IMR-90 (cell line): ENCODE measurements at regions not wholly inside any gene's neighbourhood (a gene's known extent, or its start where the extent isn't known, plus 50 kb on each side); places are given as distances from the start of the nearest gene placed in this dataset.

Experiments used
- ATAC-seq: fragments of 200-7000 bp; cut with Tn5 transposase; 2 replicates; pipeline ENCODE4 v1.9.1; 2020; ENCODE audit warnings: low read depth, mild to moderate bottlenecking, moderate library complexity
- BruUV-seq: library from RNA; stranded (reverse); fragments of 400-500 nt; replicated peaks from 2 replicates; lab custom pipeline; 2021; lab: Mats Ljungman, UMichigan
- CTCF ChIA-PET: fragments of 300-600 bp; formaldehyde crosslinking; extraction: SDS; loops from one replicate; lab custom pipeline; 2021; ENCODE audit warnings: antibody characterized with exemption; lab: Yijun Ruan, JAX
- POLR2A ChIA-PET: fragments of 300-600 bp; sonication (Branson Sonifier 250); formaldehyde crosslinking; loops from one replicate; lab custom pipeline; 2022; ENCODE audit warnings: antibody characterized with exemption; ENCODE audit not compliant: unreplicated experiment; lab: Charles Lee
- DNase-seq: peaks from one replicate; pipeline ENCODE4 v3.0.0; 2013
- H2AFZ ChIP-seq: replicated peaks from 2 replicates; pipeline ENCODE3; 2013; ENCODE audit warnings: low read length, mild to moderate bottlenecking; ENCODE audit not compliant: poor library complexity
- H2AK5ac ChIP-seq: 2 replicates; pipeline ENCODE4 v1.6.1; 2013; ENCODE audit warnings: low read depth, low read length, inconsistent platforms
- H2AK9ac ChIP-seq: replicated peaks from 2 replicates; pipeline ENCODE3; 2013; ENCODE audit warnings: mild to moderate bottlenecking, low read depth, low read length, moderate library complexity; ENCODE audit not compliant: poor library complexity
- H2BK120ac ChIP-seq: 2 replicates; pipeline ENCODE4 v1.6.1; 2013; ENCODE audit warnings: low read depth, low read length, inconsistent platforms
- H2BK15ac ChIP-seq: 3 replicates; pipeline ENCODE4 v1.6.1; 2013; ENCODE audit warnings: low read depth, low read length, inconsistent platforms
- H2BK20ac ChIP-seq: 2 replicates; pipeline ENCODE4 v1.6.1; 2013; ENCODE audit warnings: low read depth, mild to moderate bottlenecking, inconsistent platforms, low read length, moderate library complexity
- H2BK5ac ChIP-seq: 2 replicates; pipeline ENCODE4 v1.6.1; 2013; ENCODE audit warnings: mild to moderate bottlenecking, low read depth, low read length, inconsistent platforms; ENCODE audit not compliant: poor library complexity, severe bottlenecking
- H3K14ac ChIP-seq: replicated peaks from 2 replicates; pipeline ENCODE4 v1.6.1; 2013; ENCODE audit warnings: low read depth, low read length, inconsistent platforms
- H3K18ac ChIP-seq: 2 replicates; pipeline ENCODE4 v1.6.1; 2013; ENCODE audit warnings: low read depth, low read length, control low read depth
- H3K23ac ChIP-seq: 2 replicates; pipeline ENCODE4 v1.6.1; 2013; ENCODE audit warnings: low read depth, low read length, inconsistent platforms
- H3K27ac ChIP-seq: 2 replicates; pipeline ENCODE4 v1.5.1; 2013; ENCODE audit warnings: mild to moderate bottlenecking, control low read depth, low read length; ENCODE audit not compliant: insufficient read depth
- H3K27me3 ChIP-seq: 2 replicates; pipeline ENCODE4 v1.6.1; 2013; ENCODE audit warnings: low read length; ENCODE audit not compliant: control insufficient read depth, insufficient read depth
- H3K36me3 ChIP-seq: 2 replicates; pipeline ENCODE4 v1.6.1; 2013; ENCODE audit warnings: low read length, mixed read lengths; ENCODE audit not compliant: control insufficient read depth, insufficient read depth
- H3K4ac ChIP-seq: 2 replicates; pipeline ENCODE4 v1.6.1; 2013; ENCODE audit warnings: low read depth, low read length, inconsistent platforms
- H3K4me1 ChIP-seq: 2 replicates; pipeline ENCODE4 v1.6.1; 2013; ENCODE audit warnings: low read length, mixed read lengths; ENCODE audit not compliant: control insufficient read depth, insufficient read depth
- H3K4me2 ChIP-seq: 2 replicates; pipeline ENCODE4 v1.6.1; 2013; ENCODE audit warnings: low read depth, mild to moderate bottlenecking, control low read depth, low read length, moderate library complexity
- H3K4me3 ChIP-seq: 2 replicates; pipeline ENCODE4 v1.5.1; 2013; ENCODE audit warnings: low read depth, mild to moderate bottlenecking, control low read depth, low read length, moderate library complexity; ENCODE audit not compliant: insufficient read depth
- H3K56ac ChIP-seq: 2 replicates; pipeline ENCODE4 v1.6.1; 2013; ENCODE audit warnings: low read length, inconsistent platforms; ENCODE audit not compliant: insufficient read depth; ENCODE audit errors: extremely low read depth
- H3K79me1 ChIP-seq, 2 experiments: 2 replicates each; pipeline ENCODE4 v1.6.1; 2013; ENCODE audit warnings: low read length in 2 of 2, inconsistent platforms in 1 of 2, low read depth in 1 of 2
- H3K9ac ChIP-seq: 2 replicates; pipeline ENCODE4 v1.6.1; 2013; ENCODE audit warnings: low read depth, low read length, control low read depth
- H3K9me1 ChIP-seq: 2 replicates; pipeline ENCODE4 v1.6.1; 2013; ENCODE audit warnings: low read length, inconsistent platforms; ENCODE audit not compliant: insufficient read depth
- H3K9me3 ChIP-seq: 2 replicates; pipeline ENCODE4 v1.6.1; 2013; ENCODE audit warnings: low read length; ENCODE audit not compliant: control insufficient read depth, insufficient read depth
- H4K20me1 ChIP-seq: 2 replicates; pipeline ENCODE4 v1.6.1; 2013; ENCODE audit warnings: low read length, inconsistent platforms; ENCODE audit not compliant: insufficient read depth
- H4K5ac ChIP-seq: 2 replicates; pipeline ENCODE4 v1.6.1; 2013; ENCODE audit warnings: mild to moderate bottlenecking, low read depth, low read length, control low read depth
- H4K8ac ChIP-seq, 2 experiments: 2 replicates each; pipeline ENCODE4 v1.6.1; 2013; ENCODE audit warnings: low read depth in 2 of 2, low read length in 2 of 2, control low read depth in 1 of 2, inconsistent platforms in 1 of 2
- H4K91ac ChIP-seq: 2 replicates; pipeline ENCODE4 v1.6.1; 2013; ENCODE audit warnings: low read depth, low read length, inconsistent platforms; ENCODE audit not compliant: insufficient read depth
- BHLHE40 ChIP-seq: fragments of 150-350 bp; IDR thresholded peaks from 2 replicates; pipeline ENCODE4 v1.6.1; 2016; ENCODE audit warnings: mild to moderate bottlenecking, low read depth, low read length
- CEBPB ChIP-seq: IDR thresholded peaks from 2 replicates; pipeline ENCODE4 v1.6.1; 2012; ENCODE audit warnings: low read depth, low read length, improper control_type of control experiment
- CHD1 ChIP-seq: IDR thresholded peaks from 2 replicates; pipeline ENCODE4 v1.6.1; 2012; ENCODE audit warnings: low read depth, low read length, improper control_type of control experiment
- FOS ChIP-seq: fragments of 150-350 bp; IDR thresholded peaks from 2 replicates; pipeline ENCODE4 v1.6.1; 2016; ENCODE audit warnings: low read depth, low read length
- MAFK ChIP-seq: IDR thresholded peaks from 2 replicates; pipeline ENCODE4 v1.6.1; 2012; ENCODE audit warnings: low read depth, low read length, improper control_type of control experiment
- MAZ ChIP-seq: IDR thresholded peaks from 2 replicates; pipeline ENCODE4 v1.6.1; 2012; ENCODE audit warnings: low read depth, mild to moderate bottlenecking, low read length, improper control_type of control experiment, moderate library complexity, borderline replicate concordance
- POLR2A ChIP-seq: IDR thresholded peaks from 2 replicates; pipeline ENCODE4 v1.6.1; 2012; ENCODE audit warnings: mild to moderate bottlenecking, low read depth, low read length
- RCOR1 ChIP-seq: IDR thresholded peaks from 2 replicates; pipeline ENCODE4 v1.6.1; 2012; ENCODE audit warnings: mild to moderate bottlenecking, low read length, improper control_type of control experiment; ENCODE audit not compliant: insufficient replicate concordance
- RFX5 ChIP-seq: IDR thresholded peaks from 2 replicates; pipeline ENCODE4 v1.8.0; 2012; ENCODE audit warnings: low read depth, mild to moderate bottlenecking, low read length, moderate library complexity
- SMC3 ChIP-seq: fragments of 150-350 bp; IDR thresholded peaks from 2 replicates; pipeline ENCODE4 v1.6.1; 2016; ENCODE audit warnings: low read depth, mild to moderate bottlenecking, antibody characterized with exemption, low read length, moderate library complexity
- WGBS, 2 experiments: methylation state at CpG; one replicate each; pipeline versions ENCODE4 v1.1.5 to v1.1.7; 2013; ENCODE audit warnings: missing lambda C conversion rate in 2 of 2; ENCODE audit not compliant: insufficient read length in 1 of 2; ENCODE audit errors: extremely low coverage in 2 of 2; 5-methylcytosine and 5-hydroxymethylcytosine counted together
- dilution Hi-C: fragments of 300-500 bp; cut with HindIII; formaldehyde crosslinking; loops from one replicate; pipeline ENCODE4 v1.14.3; 2018; ENCODE audit warnings: low sequenced_read_pairs; ENCODE audit not compliant: unreplicated experiment
- in situ Hi-C: fragments of 300-500 bp; cut with MboI; formaldehyde crosslinking; loops from 3 replicates; pipeline ENCODE4 v1.14.3; 2019; ENCODE audit warnings: low sequenced_read_pairs, inconsistent platforms, mixed read lengths
- intact Hi-C: fragments of 100-400 bp; cut with micrococcal nuclease; formaldehyde crosslinking; loops from 2 replicates; pipeline ENCODE4 v1.10.0; 2022
- TF ChIP-seq, protein P1 (sequence below): fragments of 150-350 bp; IDR thresholded peaks from 2 replicates; pipeline ENCODE4 v1.6.1; 2016; ENCODE audit warnings: low read depth, mild to moderate bottlenecking, low read length, moderate library complexity, borderline replicate concordance
- TF ChIP-seq, protein P2 (sequence below): conservative IDR thresholded peaks from 2 replicates; pipeline ENCODE4 v1.5.1; 2012; ENCODE audit warnings: mild to moderate bottlenecking, low read depth, low read length, improper control_type of control experiment

DNA sequence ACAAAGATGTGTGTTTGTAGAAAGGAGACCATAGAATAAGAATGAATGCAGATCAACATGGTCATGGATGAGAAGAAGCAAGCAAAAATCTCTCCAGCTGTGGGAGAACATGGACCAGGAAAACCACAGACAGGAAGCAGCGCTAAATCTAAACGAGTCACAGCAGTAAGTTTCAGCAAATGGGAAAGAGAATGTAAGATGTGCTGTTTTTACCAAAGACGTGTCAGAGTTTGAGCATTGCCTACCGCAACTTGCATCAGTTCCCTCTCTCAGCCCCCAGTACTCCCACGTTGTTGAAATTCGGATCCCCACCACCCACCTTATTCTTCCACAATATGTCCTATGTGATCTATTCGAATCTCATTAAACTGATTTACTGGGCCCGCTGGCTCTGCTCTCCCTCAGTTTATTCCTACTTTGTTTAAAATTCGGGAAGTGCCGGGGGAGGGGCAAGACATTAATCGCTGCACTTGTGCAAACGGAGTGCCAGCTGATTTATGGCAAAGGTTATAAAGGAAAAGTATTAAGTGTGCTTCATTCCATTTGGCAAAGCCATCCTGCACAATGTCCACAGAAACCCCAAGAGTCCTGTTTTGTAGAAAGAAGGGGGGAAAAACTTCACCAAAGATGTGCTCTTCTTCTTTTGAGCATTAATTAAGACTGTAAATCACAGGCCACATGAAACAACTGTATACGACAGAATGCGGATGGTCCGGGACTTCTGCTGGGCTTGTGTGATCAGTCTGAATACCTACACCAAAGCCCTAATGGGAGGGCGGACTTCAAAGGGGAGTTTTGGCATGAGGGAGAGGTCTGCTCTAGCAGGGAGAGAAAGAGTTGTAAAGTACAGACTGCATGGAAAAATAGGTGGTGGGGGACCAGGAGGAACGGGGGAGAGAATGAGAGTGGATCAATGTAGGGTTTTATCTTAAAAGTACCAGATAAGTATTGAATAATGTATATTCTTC, 59.1 kb upstream of the PRDM1 start:
- peak overlapping the region; percentile 53 for H3K4ac ChIP-seq
- in situ Hi-C loops (no loop called here), dilution Hi-C loops (no loop called here), intact Hi-C loops (no loop called here)
- no peaks in the 10 kb centered on the region for H3K36me3 ChIP-seq
- no peaks in the 10 kb centered on the region for H3K9me3 ChIP-seq
- H3K4me3 ChIP-seq = no peak overlapping the region
- WGBS, 2 experiments = no CpG with 5 or more reads among the region's 17 CpGs
- peak overlapping the region; percentile 45; the same call in 1 of the 2 replicates for H4K91ac ChIP-seq
- no peak overlapping the region for H3K27ac ChIP-seq
- peak overlapping the region; percentile 63 for H2BK20ac ChIP-seq
- TF ChIP-seq RFX5 (no peak), CEBPB (no peak), BHLHE40 (no peak), POLR2A (no peak), RCOR1 (no peak), FOS (no peak), MAFK (no peak), SMC3 (no peak), CHD1 (no peak), MAZ (no peak)
- TF ChIP-seq, protein P1, sequence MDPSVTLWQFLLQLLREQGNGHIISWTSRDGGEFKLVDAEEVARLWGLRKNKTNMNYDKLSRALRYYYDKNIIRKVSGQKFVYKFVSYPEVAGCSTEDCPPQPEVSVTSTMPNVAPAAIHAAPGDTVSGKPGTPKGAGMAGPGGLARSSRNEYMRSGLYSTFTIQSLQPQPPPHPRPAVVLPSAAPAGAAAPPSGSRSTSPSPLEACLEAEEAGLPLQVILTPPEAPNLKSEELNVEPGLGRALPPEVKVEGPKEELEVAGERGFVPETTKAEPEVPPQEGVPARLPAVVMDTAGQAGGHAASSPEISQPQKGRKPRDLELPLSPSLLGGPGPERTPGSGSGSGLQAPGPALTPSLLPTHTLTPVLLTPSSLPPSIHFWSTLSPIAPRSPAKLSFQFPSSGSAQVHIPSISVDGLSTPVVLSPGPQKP = no peak
- TF ChIP-seq, protein P2, sequence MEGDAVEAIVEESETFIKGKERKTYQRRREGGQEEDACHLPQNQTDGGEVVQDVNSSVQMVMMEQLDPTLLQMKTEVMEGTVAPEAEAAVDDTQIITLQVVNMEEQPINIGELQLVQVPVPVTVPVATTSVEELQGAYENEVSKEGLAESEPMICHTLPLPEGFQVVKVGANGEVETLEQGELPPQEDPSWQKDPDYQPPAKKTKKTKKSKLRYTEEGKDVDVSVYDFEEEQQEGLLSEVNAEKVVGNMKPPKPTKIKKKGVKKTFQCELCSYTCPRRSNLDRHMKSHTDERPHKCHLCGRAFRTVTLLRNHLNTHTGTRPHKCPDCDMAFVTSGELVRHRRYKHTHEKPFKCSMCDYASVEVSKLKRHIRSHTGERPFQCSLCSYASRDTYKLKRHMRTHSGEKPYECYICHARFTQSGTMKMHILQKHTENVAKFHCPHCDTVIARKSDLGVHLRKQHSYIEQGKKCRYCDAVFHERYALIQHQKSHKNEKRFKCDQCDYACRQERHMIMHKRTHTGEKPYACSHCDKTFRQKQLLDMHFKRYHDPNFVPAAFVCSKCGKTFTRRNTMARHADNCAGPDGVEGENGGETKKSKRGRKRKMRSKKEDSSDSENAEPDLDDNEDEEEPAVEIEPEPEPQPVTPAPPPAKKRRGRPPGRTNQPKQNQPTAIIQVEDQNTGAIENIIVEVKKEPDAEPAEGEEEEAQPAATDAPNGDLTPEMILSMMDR = no peak
- H2BK15ac ChIP-seq = 0 out of 3 replicates have a peak overlapping the region, but pooled peaks have one; percentile 70
- no peak overlapping the region for H2AK9ac ChIP-seq
- no peaks in the 10 kb centered on the region for H4K20me1 ChIP-seq
- H2AK5ac ChIP-seq = peak overlapping the region; percentile 34; the same call in 1 of the 2 replicates
- H3K18ac ChIP-seq = peak overlapping the region; percentile 26; the same call in 1 of the 2 replicates
- peak overlapping the region; percentile 34 for H2BK5ac ChIP-seq
- peak overlapping the region; percentile 63 for H3K23ac ChIP-seq
- DNase-seq (peak; percentile 33), ATAC-seq (no peak)
- 0 out of 2 replicates have a peak overlapping the region, but pooled peaks have one; percentile 15 for H3K4me2 ChIP-seq
- peak overlapping the region; percentile 64 for H3K14ac ChIP-seq
- peaks cover 7% of the 10 kb centered on the region for H3K4me1 ChIP-seq
- H4K5ac ChIP-seq = peak overlapping the region; percentile 19; the same call in 1 of the 2 replicates
- BruUV-seq = no TSS peak
- peaks cover 5% of the 10 kb centered on the region; the same call in 1 of the 2 replicates for H3K9me1 ChIP-seq
- H3K56ac ChIP-seq = no peak overlapping the region
- no peak overlapping the region for H3K9ac ChIP-seq
- peak overlapping the region; percentile 52; the same call in 1 of the 2 replicates for H2BK120ac ChIP-seq
- ChIA-PET CTCF (interaction anchor here (0.5 kb wide), 1 partner anchor 454 kb away, joined by 3 read pairs; no protein-coding TSS in a partner anchor), POLR2A (no interaction called here)
- peaks cover 0 to 4% of the 10 kb centered on the region in 2 experiments; a peak in 1 of 4 replicates for H3K79me1 ChIP-seq
- H4K8ac ChIP-seq = peak overlapping the region; percentile 47 to 59; a peak in 1 of 4 replicates
- H2AFZ ChIP-seq = peak overlapping the region; percentile 45
- H3K27me3 ChIP-seq = no peaks in the 10 kb centered on the region
